Esophagus (tissue), 2 donors: ENCODE measurements at regions not wholly inside any gene's neighbourhood (a gene's known extent, or its start where the extent isn't known, plus 50 kb on each side); places are given as distances from the start of the nearest gene placed in this dataset.
"Not testable (repeated sequence)": the region's sequence is repeated elsewhere in the genome, so short reads cannot be mapped to it uniquely, and the experiment has no call there.

Experiments used
- H3K27ac ChIP-seq, 2 donors: one replicate each; pipeline ENCODE4 v1.5.1; 2013; ENCODE audit warnings: low read depth in 2 of 2, mild to moderate bottlenecking in 2 of 2, inconsistent platforms in 1 of 2, low read length in 1 of 2, moderate library complexity in 1 of 2
- H3K27me3 ChIP-seq, 2 donors: one replicate each; pipeline ENCODE4 v1.6.1; 2013; ENCODE audit warnings: low read length in 2 of 2, control low read depth in 1 of 2, mild to moderate bottlenecking in 1 of 2; ENCODE audit not compliant: insufficient read depth in 2 of 2, control insufficient read depth in 1 of 2
- H3K36me3 ChIP-seq, 2 donors: one replicate each; pipeline ENCODE4 v1.6.1; 2013; ENCODE audit warnings: low read length in 1 of 2; ENCODE audit not compliant: control insufficient read depth in 2 of 2, insufficient read depth in 2 of 2
- H3K4me1 ChIP-seq, 2 donors: one replicate each; pipeline ENCODE4 v1.6.1; 2013; ENCODE audit warnings: low read length in 1 of 2; ENCODE audit not compliant: control insufficient read depth in 2 of 2, insufficient read depth in 2 of 2
- H3K4me3 ChIP-seq, 2 donors: one replicate each; pipeline ENCODE4 v1.5.1; 2013; ENCODE audit warnings: low read length in 2 of 2, mild to moderate bottlenecking in 2 of 2, low read depth in 1 of 2, moderate library complexity in 1 of 2
- H3K9me3 ChIP-seq, 2 donors: one replicate each; pipeline ENCODE4 v1.6.1; 2013; ENCODE audit warnings: mild to moderate bottlenecking in 2 of 2, low read depth in 1 of 2, low read length in 1 of 2, moderate library complexity in 1 of 2; ENCODE audit not compliant: control insufficient read depth in 2 of 2, insufficient read depth in 1 of 2
- WGBS, 2 donors: extraction: QIAGEN DNeasy Blood & Tissue Kit; methylation state at CpG; one replicate each; pipeline ENCODE4 v1.1.7; 2013; 5-methylcytosine and 5-hydroxymethylcytosine counted together
- donor health status: healthy with polysubstance abuse.
- donor health status: Bipolar disorder and iron deficiency.

- WGBS, 2 donors, result 54 to 67% methylated on average over 5 of the region's 5 CpGs
- no peak overlapping the region for H3K4me3 ChIP-seq
- H3K9me3 ChIP-seq, result no peaks in the 10 kb centered on the region
- H3K36me3 ChIP-seq, result no peaks in the 10 kb centered on the region
- no peaks in the 10 kb centered on the region for H3K27me3 ChIP-seq
- H3K4me1 ChIP-seq, result no peaks in the 10 kb centered on the region
- H3K27ac ChIP-seq, result no peak overlapping the region
Measured at GRCh38 chr1:195851016-195851601, 757.1 kb downstream of the KCNT2 start.

- H3K4me3 ChIP-seq, result no peak overlapping the region
- 12 to 57% methylated on average over 1 of the region's 1 CpG for WGBS, 2 donors
- H3K27ac ChIP-seq, result no peak overlapping the region
- no peaks in the 10 kb centered on the region for H3K27me3 ChIP-seq
- no peaks in the 10 kb centered on the region for H3K36me3 ChIP-seq
- H3K4me1 ChIP-seq, result no peaks in the 10 kb centered on the region
- no peaks in the 10 kb centered on the region for H3K9me3 ChIP-seq
Measured at GRCh38 chr1:195849180-195849579, 759.1 kb downstream of the KCNT2 start.

GRCh38 chr1:195847957-195848875, 760.0 kb downstream of the KCNT2 start:
- not testable (repeated sequence) for H3K27me3 ChIP-seq, H3K4me3 ChIP-seq, H3K9me3 ChIP-seq, H3K4me1 ChIP-seq, H3K27ac ChIP-seq, H3K36me3 ChIP-seq
- 54 to 63% methylated on average over 19 of the region's 19 CpGs for WGBS, 2 donors

- no peak overlapping the region for H3K27ac ChIP-seq
- H3K27me3 ChIP-seq, result no peaks in the 10 kb centered on the region
- no peaks in the 10 kb centered on the region for H3K36me3 ChIP-seq
- 84 to 88% methylated on average over 4 of the region's 4 CpGs for WGBS, 2 donors
- no peak overlapping the region for H3K4me3 ChIP-seq
- H3K4me1 ChIP-seq, result no peaks in the 10 kb centered on the region
- H3K9me3 ChIP-seq, result no peaks in the 10 kb centered on the region
Measured at GRCh38 chr1:195831789-195832188, 776.5 kb downstream of the KCNT2 start.

- Histone ChIP-seq H3K4me1 (no peaks in the 10 kb centered on the region), H3K27me3 (no peaks in the 10 kb centered on the region), H3K36me3 (no peaks in the 10 kb centered on the region), H3K4me3 (no peak overlapping the region), H3K27ac (no peak overlapping the region), H3K9me3 (no peaks in the 10 kb centered on the region)
Measured at GRCh38 chr1:195828325-195828724, 779.9 kb downstream of the KCNT2 start.

- 82 to 91% methylated on average over 3 of the region's 3 CpGs for WGBS, 2 donors
- H3K27ac ChIP-seq, result no peak overlapping the region
- H3K27me3 ChIP-seq, result no peaks in the 10 kb centered on the region
- H3K36me3 ChIP-seq, result no peaks in the 10 kb centered on the region
- no peak overlapping the region for H3K4me3 ChIP-seq
- no peaks in the 10 kb centered on the region for H3K4me1 ChIP-seq
- no peaks in the 10 kb centered on the region for H3K9me3 ChIP-seq
Measured at GRCh38 chr1:195820925-195821324, 787.3 kb downstream of the KCNT2 start.

GRCh38 chr1:195806060-195806459, 802.2 kb downstream of the KCNT2 start:
- H3K4me1 ChIP-seq, result no peaks in the 10 kb centered on the region

GRCh38 chr1:195804547-195804946, 803.7 kb downstream of the KCNT2 start:
- H3K27ac ChIP-seq, result no peak overlapping the region

More at GRCh38 chr1:195806060-195806459, 802.2 kb downstream of the KCNT2 start:
- H3K27ac ChIP-seq, result no peak overlapping the region
- no peaks in the 10 kb centered on the region for H3K9me3 ChIP-seq
- no peaks in the 10 kb centered on the region for H3K27me3 ChIP-seq
- no peaks in the 10 kb centered on the region for H3K36me3 ChIP-seq
- H3K4me3 ChIP-seq, result no peak overlapping the region
- 69 to 73% methylated on average over 2 of the region's 2 CpGs for WGBS, 2 donors

GRCh38 chr1:195799016-195799415, 809.2 kb downstream of the KCNT2 start:
- no peak overlapping the region for H3K4me3 ChIP-seq
- H3K4me1 ChIP-seq, result no peaks in the 10 kb centered on the region
- no peak overlapping the region for H3K27ac ChIP-seq
- no peaks in the 10 kb centered on the region for H3K9me3 ChIP-seq
- H3K36me3 ChIP-seq, result no peaks in the 10 kb centered on the region
- H3K27me3 ChIP-seq, result no peaks in the 10 kb centered on the region
- 71 to 84% methylated on average over 4 of the region's 4 CpGs for WGBS, 2 donors

More at GRCh38 chr1:195804547-195804946, 803.7 kb downstream of the KCNT2 start:
- no peaks in the 10 kb centered on the region for H3K36me3 ChIP-seq
- H3K4me3 ChIP-seq, result no peak overlapping the region
- no peaks in the 10 kb centered on the region for H3K9me3 ChIP-seq
- no peaks in the 10 kb centered on the region for H3K4me1 ChIP-seq
- H3K27me3 ChIP-seq, result no peaks in the 10 kb centered on the region

GRCh38 chr1:195794225-195794624, 814.0 kb downstream of the KCNT2 start:
- Histone ChIP-seq H3K9me3 (peaks cover 0 to 3% of the 10 kb centered on the region in 2 donors), H3K27ac (no peak overlapping the region), H3K4me3 (no peak overlapping the region), H3K4me1 (no peaks in the 10 kb centered on the region), H3K27me3 (no peaks in the 10 kb centered on the region), H3K36me3 (no peaks in the 10 kb centered on the region)
- WGBS, 2 donors, result 94% methylated on average over 3 of the region's 3 CpGs
